Testis (tissue), 2 donors: ENCODE measurements at regions not wholly inside any gene's neighbourhood (a gene's known extent, or its start where the extent isn't known, plus 50 kb on each side); places are given as distances from the start of the nearest gene placed in this dataset.

Experiments used
- DNase-seq: peaks from one replicate; pipeline ENCODE4 v3.0.0-alpha.2; 2019
- H3K27ac ChIP-seq, 2 donors: fragments of 200-600 bp; sonication (generic); one replicate each; pipeline ENCODE4 v1.5.1; 2019
- H3K27me3 ChIP-seq: fragments of 200-600 bp; sonication (generic); one replicate; pipeline ENCODE4 v1.5.1; 2019
- H3K36me3 ChIP-seq: fragments of 200-600 bp; sonication (generic); one replicate; pipeline ENCODE4 v1.5.1; 2017; ENCODE audit warnings: low read depth; ENCODE audit errors: missing control alignments
- H3K4me1 ChIP-seq: fragments of 200-600 bp; sonication (generic); one replicate; pipeline ENCODE4 v1.5.1; 2019
- H3K4me3 ChIP-seq, 2 donors: fragments of 200-600 bp; sonication (generic); one replicate each; pipeline ENCODE4 v1.5.1; 2017 to 2019
- H3K9me3 ChIP-seq: fragments of 200-600 bp; sonication (generic); one replicate; pipeline ENCODE4 v1.5.1; 2017
- CTCF ChIP-seq, 3 experiments: fragments of 450-650 bp in 2 of 3; fragments of 200-600 bp in 1 of 3; sonication (generic) in 1 of 3; IDR thresholded peaks; one replicate each; pipeline ENCODE4 v1.5.1; 2016 to 2019; ENCODE audit warnings: antibody characterized with exemption in 3 of 3, mild to moderate bottlenecking in 2 of 3, moderate library complexity in 1 of 3
- POLR2A ChIP-seq: fragments of 450-650 bp; IDR thresholded peaks from one replicate; pipeline ENCODE4 v1.6.1; 2017; ENCODE audit warnings: antibody characterized with exemption, mild to moderate bottlenecking, moderate library complexity
- WGBS, 2 donors: methylation state at CpG; one replicate each; pipeline ENCODE4 v1.1.5; 2018; 5-methylcytosine and 5-hydroxymethylcytosine counted together
- intact Hi-C: fragments of 100-400 bp; cut with DNase I; formaldehyde crosslinking; loops from one replicate; pipeline ENCODE4 v1.15.1; 2023; ENCODE audit warnings: low total_unique reads

- TF ChIP-seq CTCF (IDR thresholded peaks at IDR 0.05) (no peak), POLR2A (no peak)
- no peaks in the 10 kb centered on the region for H3K4me1 ChIP-seq
- DNase-seq: no peak
- H3K27ac ChIP-seq: no peak overlapping the region
- no peak overlapping the region for H3K4me3 ChIP-seq
- H3K27me3 ChIP-seq: no peaks in the 10 kb centered on the region
- intact Hi-C loops: no loop called here
- no peaks in the 10 kb centered on the region for H3K9me3 ChIP-seq
- WGBS, 2 donors: 92 to 95% methylated on average over 1 of the region's 1 CpG
- no peaks in the 10 kb centered on the region for H3K36me3 ChIP-seq
Observed at GRCh38 chr12:16884056-16884455, 278.1 kb upstream of the LMO3 start.

GRCh38 chr12:16881986-16882570, 276.1 kb upstream of the LMO3 start:
- WGBS, 2 donors: 89 to 98% methylated on average over 4 of the region's 4 CpGs
- DNase-seq: no peak
- TF ChIP-seq POLR2A (no peak), CTCF (IDR thresholded peaks at IDR 0.05) (no peak)
- Histone ChIP-seq H3K4me3 (no peak overlapping the region), H3K36me3 (no peaks in the 10 kb centered on the region), H3K9me3 (no peaks in the 10 kb centered on the region), H3K4me1 (no peaks in the 10 kb centered on the region), H3K27ac (no peak overlapping the region), H3K27me3 (no peaks in the 10 kb centered on the region)
- intact Hi-C loops: no loop called here

DNA sequence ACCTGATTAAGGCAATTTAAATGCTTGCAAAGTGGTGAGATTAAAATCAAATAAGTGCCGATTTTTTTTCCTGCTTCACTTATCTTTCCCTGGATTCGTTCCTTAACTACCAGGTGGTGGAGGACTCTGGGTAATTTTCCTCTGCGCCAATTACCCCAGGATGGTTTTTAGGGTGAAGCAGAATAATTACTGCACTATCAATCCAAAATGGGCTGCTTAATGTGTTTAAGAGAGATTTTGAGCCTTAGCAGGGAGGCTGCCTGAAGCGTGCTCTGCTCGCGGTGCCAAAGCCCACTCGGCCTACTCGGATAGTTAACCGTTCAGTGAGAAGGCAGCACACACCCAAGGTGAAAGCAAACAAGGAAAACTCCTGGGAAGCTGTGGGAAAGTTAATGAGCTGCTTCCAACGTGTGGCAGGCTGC, 274.9 kb upstream of the LMO3 start:
- H3K27ac ChIP-seq: no peak overlapping the region
- 10 to 15% methylated on average over 10 of the region's 10 CpGs for WGBS, 2 donors
- no peaks in the 10 kb centered on the region for H3K9me3 ChIP-seq
- H3K27me3 ChIP-seq: no peaks in the 10 kb centered on the region
- no peaks in the 10 kb centered on the region for H3K36me3 ChIP-seq
- H3K4me1 ChIP-seq: no peaks in the 10 kb centered on the region
- DNase-seq: no peak
- no peak overlapping the region for H3K4me3 ChIP-seq
- intact Hi-C loops: no loop called here
- TF ChIP-seq POLR2A (no peak), CTCF (IDR thresholded peaks at IDR 0.05) (no peak)

DNA sequence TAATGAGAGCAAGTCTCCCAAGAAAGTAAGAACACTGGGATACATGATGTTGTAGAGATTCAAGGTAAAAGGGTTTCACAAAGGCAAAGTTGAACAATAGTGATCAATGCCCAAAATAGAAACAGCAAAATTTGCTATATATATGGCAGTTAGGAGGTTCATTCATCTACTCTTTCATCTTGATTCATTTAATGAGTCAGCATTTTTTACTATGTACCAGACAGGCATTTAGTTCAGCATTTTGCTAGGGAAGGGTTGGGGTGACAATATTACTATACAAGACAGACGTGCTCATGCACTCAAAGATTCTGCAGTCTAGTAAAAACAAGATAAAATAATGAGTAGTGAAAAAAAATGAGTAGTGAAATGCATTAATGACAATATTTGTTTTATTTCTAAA, 264.9 kb upstream of the LMO3 start:
- Histone ChIP-seq H3K4me1 (no peaks in the 10 kb centered on the region), H3K27me3 (no peaks in the 10 kb centered on the region), H3K36me3 (no peaks in the 10 kb centered on the region), H3K9me3 (no peaks in the 10 kb centered on the region), H3K27ac (no peak overlapping the region), H3K4me3 (no peak overlapping the region)
- 76 to 79% methylated on average over 1 of the region's 1 CpG for WGBS, 2 donors
- intact Hi-C loops: no loop called here
- TF ChIP-seq POLR2A (no peak), CTCF (IDR thresholded peaks at IDR 0.05) (no peak)
- no peak for DNase-seq

DNA sequence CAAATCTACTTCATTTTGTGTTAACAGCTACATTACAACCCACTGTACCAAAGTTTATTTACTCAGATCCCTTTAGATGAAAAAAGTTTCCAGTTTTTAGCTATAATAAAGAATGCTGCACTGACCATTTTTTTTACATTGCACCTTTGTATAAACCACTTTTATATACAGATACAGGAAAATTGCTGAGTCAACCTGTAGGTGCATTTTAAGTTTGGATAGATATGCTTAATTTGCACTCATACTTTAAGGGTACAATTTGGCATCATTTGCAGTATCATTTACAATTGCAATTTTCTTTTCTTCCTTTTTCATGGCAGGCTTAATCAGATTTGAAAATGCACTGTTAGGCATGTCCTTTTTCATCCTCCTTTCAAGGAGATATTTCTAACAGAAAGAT, 257.8 kb upstream of the LMO3 start:
- H3K36me3 ChIP-seq: no peaks in the 10 kb centered on the region
- no peaks in the 10 kb centered on the region for H3K4me1 ChIP-seq
- no peaks in the 10 kb centered on the region for H3K9me3 ChIP-seq
- no peak overlapping the region for H3K27ac ChIP-seq
- intact Hi-C loops: no loop called here
- no peak for DNase-seq
- TF ChIP-seq CTCF (IDR thresholded peaks at IDR 0.05) (no peak), POLR2A (no peak)
- H3K27me3 ChIP-seq: no peaks in the 10 kb centered on the region
- no peak overlapping the region for H3K4me3 ChIP-seq
